Aorta (tissue), 5 donors: ENCODE measurements at regions not wholly inside any gene's neighbourhood (a gene's known extent, or its start where the extent isn't known, plus 50 kb on each side); places are given as distances from the start of the nearest gene placed in this dataset.

Experiments used
- ATAC-seq: fragments of 200-7000 bp; cut with Tn5 transposase; one replicate; pipeline ENCODE4 v1.9.1; 2022; ENCODE audit warnings: moderate library complexity; ENCODE audit not compliant: low FRiP score
- DNase-seq, 2 donors: peaks; one replicate each; pipeline ENCODE4 v3.0.0-alpha.2; 2020
- H3K27ac ChIP-seq, 2 donors: one replicate each; pipeline ENCODE4 v1.5.1; 2013; ENCODE audit warnings: low read length in 2 of 2, mild to moderate bottlenecking in 2 of 2, moderate library complexity in 2 of 2, control low read depth in 1 of 2, inconsistent platforms in 1 of 2, low read depth in 1 of 2
- H3K27me3 ChIP-seq, 2 donors: one replicate each; pipeline ENCODE4 v1.6.1; 2013; ENCODE audit warnings: control low read depth in 1 of 2, low read length in 1 of 2, mild to moderate bottlenecking in 1 of 2, moderate library complexity in 1 of 2; ENCODE audit not compliant: insufficient read depth in 2 of 2, control insufficient read depth in 1 of 2
- H3K36me3 ChIP-seq, 2 donors: one replicate each; pipeline ENCODE4 v1.6.1; 2013; ENCODE audit warnings: control low read depth in 1 of 2, low read length in 1 of 2, mild to moderate bottlenecking in 1 of 2; ENCODE audit not compliant: insufficient read depth in 2 of 2, control insufficient read depth in 1 of 2
- H3K4me1 ChIP-seq, 2 donors: one replicate each; pipeline ENCODE4 v1.6.1; 2013; ENCODE audit warnings: low read length in 2 of 2, control low read depth in 1 of 2, mild to moderate bottlenecking in 1 of 2, moderate library complexity in 1 of 2; ENCODE audit not compliant: insufficient read depth in 2 of 2, control insufficient read depth in 1 of 2
- H3K4me3 ChIP-seq, 2 donors: one replicate each; pipeline ENCODE4 v1.5.1; 2013; ENCODE audit warnings: low read length in 2 of 2, control low read depth in 1 of 2, mild to moderate bottlenecking in 1 of 2
- H3K9me3 ChIP-seq: one replicate; pipeline ENCODE4 v1.6.1; 2013; ENCODE audit warnings: mild to moderate bottlenecking, low read length; ENCODE audit not compliant: control insufficient read depth
- WGBS, 2 donors: extraction: QIAGEN DNeasy Blood & Tissue Kit; methylation state at CpG; one replicate each; pipeline ENCODE4 v1.1.7; 2013; 5-methylcytosine and 5-hydroxymethylcytosine counted together
- intact Hi-C, 2 donors: fragments of 100-400 bp; cut with DNase I; formaldehyde crosslinking; loops; one replicate each; pipeline versions ENCODE4 v1.14.2 to v1.15.0; 2022
- donor health status: healthy with polysubstance abuse.
- donor health status: Bipolar disorder and iron deficiency.
- donor health status: DM: no; HTN: no; CAD: no.
- donor health status: DM: no; HTN: no; CAD: no.
- donor health status: DM: yes; HTN: yes; CAD: no.

GRCh38 chr5:74372502-74373064 lies 267.9 kb downstream of the ENC1 start:
- 87% methylated on average over 5 of the region's 5 CpGs for WGBS, 2 donors

GRCh38 chr5:74372051-74372450 lies 268.5 kb downstream of the ENC1 start:
- WGBS, 2 donors, result 74 to 82% methylated on average over 3 of the region's 3 CpGs
- Histone ChIP-seq H3K9me3 (no peaks in the 10 kb centered on the region), H3K27ac (no peak overlapping the region), H3K36me3 (no peaks in the 10 kb centered on the region), H3K27me3 (no peaks in the 10 kb centered on the region), H3K4me3 (no peak overlapping the region), H3K4me1 (no peaks in the 10 kb centered on the region)
- DNase-seq (no peak), ATAC-seq (no peak)
- intact Hi-C loops, result no loop called here

More at GRCh38 chr5:74372502-74373064, 267.9 kb downstream of the ENC1 start:
- intact Hi-C loops, result no loop called here
- Histone ChIP-seq H3K9me3 (no peaks in the 10 kb centered on the region), H3K27me3 (no peaks in the 10 kb centered on the region), H3K4me3 (no peak overlapping the region), H3K27ac (no peak overlapping the region), H3K36me3 (no peaks in the 10 kb centered on the region), H3K4me1 (no peaks in the 10 kb centered on the region)
- ATAC-seq (no peak), DNase-seq (no peak)

DNA sequence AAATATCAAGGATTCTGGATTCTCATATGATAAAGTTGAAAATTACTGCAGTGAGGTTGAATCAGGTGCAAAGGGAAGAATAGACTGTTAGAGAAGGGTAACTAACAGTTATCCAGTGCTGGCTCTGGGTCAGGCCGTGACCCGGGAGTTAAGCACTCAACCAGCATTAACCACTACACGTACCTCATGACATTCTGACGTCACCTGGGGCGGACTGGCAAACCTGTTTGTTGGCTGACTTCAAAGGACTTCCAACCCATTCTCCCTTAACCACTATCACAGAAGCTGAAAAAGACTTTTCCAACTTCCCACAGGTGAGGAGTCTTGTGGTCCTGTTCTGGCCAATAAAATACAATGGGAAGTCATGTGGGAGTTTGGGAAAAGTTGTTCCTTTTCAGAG lies 268.9 kb downstream of the ENC1 start:
- no peak for DNase-seq
- Histone ChIP-seq H3K27me3 (no peaks in the 10 kb centered on the region), H3K36me3 (no peaks in the 10 kb centered on the region), H3K4me1 (no peaks in the 10 kb centered on the region), H3K4me3 (no peak overlapping the region), H3K9me3 (no peaks in the 10 kb centered on the region), H3K27ac (no peak overlapping the region)
- intact Hi-C loops, result no loop called here
- 97 to 99% methylated on average over 5 of the region's 5 CpGs for WGBS, 2 donors
- ATAC-seq, result no peak

- DNase-seq (no peak), ATAC-seq (no peak)
- no peaks in the 10 kb centered on the region for H3K27me3 ChIP-seq
- H3K9me3 ChIP-seq, result no peaks in the 10 kb centered on the region
- intact Hi-C loops, result no loop called here
- no peak overlapping the region for H3K27ac ChIP-seq
- WGBS, 2 donors, result 91 to 95% methylated on average over 7 of the region's 7 CpGs
- no peak overlapping the region for H3K4me3 ChIP-seq
- no peaks in the 10 kb centered on the region for H3K4me1 ChIP-seq
- H3K36me3 ChIP-seq, result no peaks in the 10 kb centered on the region
Observed at GRCh38 chr5:74370168-74370567, 270.4 kb downstream of the ENC1 start.

- WGBS, 2 donors, result 94 to 95% methylated on average over 6 of the region's 6 CpGs
- H3K9me3 ChIP-seq, result no peaks in the 10 kb centered on the region
Observed at GRCh38 chr5:74369173-74369572, 271.4 kb downstream of the ENC1 start.

DNA sequence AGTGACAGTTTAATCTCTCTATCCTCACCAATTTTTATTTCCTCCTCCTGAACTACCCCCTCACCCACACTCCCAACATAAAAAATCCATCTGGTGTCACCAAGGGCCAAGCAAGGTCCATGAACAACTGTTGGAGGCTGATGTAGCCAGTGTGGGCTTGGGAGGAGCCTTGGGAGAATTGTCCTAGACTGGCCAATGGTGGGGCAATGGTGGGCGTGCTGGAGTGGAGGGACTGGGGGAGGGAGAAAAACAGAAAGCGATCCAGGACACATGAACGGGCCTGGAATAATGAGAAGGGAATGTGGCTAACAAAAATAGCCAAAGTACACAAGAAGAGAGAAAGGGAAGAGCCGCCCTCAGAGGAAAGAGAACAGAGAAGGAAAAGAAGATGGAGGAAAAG lies 272.6 kb downstream of the ENC1 start:
- peak; percentile 44 for ATAC-seq
- no peaks in the 10 kb centered on the region for H3K4me1 ChIP-seq
- WGBS, 2 donors, result 36 to 39% methylated on average over 4 of the region's 4 CpGs
- H3K4me3 ChIP-seq, result no peak overlapping the region
- DNase-seq, result no peak
- no peaks in the 10 kb centered on the region for H3K36me3 ChIP-seq
- no peak overlapping the region for H3K27ac ChIP-seq
- intact Hi-C loops, result no loop called here
- no peaks in the 10 kb centered on the region for H3K27me3 ChIP-seq
- no peaks in the 10 kb centered on the region for H3K9me3 ChIP-seq

More at GRCh38 chr5:74369173-74369572, 271.4 kb downstream of the ENC1 start:
- intact Hi-C loops, result no loop called here
- Histone ChIP-seq H3K36me3 (no peaks in the 10 kb centered on the region), H3K27ac (no peak overlapping the region), H3K4me3 (no peak overlapping the region), H3K27me3 (no peaks in the 10 kb centered on the region), H3K4me1 (no peaks in the 10 kb centered on the region)
- DNase-seq (no peak), ATAC-seq (no peak)

GRCh38 chr5:74367241-74367733 lies 273.2 kb downstream of the ENC1 start:
- DNase-seq (no peak), ATAC-seq (peak; percentile 40)

DNA sequence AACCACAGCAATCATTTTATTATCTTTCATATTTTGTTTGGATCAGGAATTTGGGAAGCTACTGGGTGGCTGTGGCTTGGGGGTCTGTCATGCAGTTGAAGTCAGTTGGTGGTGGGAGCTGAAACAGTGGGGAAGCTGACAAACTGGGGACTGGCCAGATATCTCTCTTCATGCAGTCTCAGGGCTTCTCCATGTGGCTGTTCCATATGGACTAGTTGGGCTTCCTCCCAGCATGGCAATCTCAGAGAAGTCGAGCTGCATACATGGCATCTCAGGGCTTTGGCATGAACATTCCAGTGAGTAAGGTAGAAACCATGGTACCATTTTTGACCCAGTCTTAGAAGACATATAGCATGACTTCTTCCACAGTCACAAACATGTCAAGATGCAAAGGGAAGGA lies 274.8 kb downstream of the ENC1 start:
- intact Hi-C loops, result no loop called here
- H3K4me1 ChIP-seq, result no peaks in the 10 kb centered on the region

More at GRCh38 chr5:74367241-74367733, 273.2 kb downstream of the ENC1 start:
- WGBS, 2 donors, result 31 to 34% methylated on average over 4 of the region's 4 CpGs
- Histone ChIP-seq H3K4me3 (no peak overlapping the region), H3K9me3 (no peaks in the 10 kb centered on the region), H3K36me3 (no peaks in the 10 kb centered on the region), H3K27me3 (no peaks in the 10 kb centered on the region), H3K27ac (no peak overlapping the region), H3K4me1 (no peaks in the 10 kb centered on the region)
- intact Hi-C loops, result no loop called here

GRCh38 chr5:74364507-74364906 lies 276.0 kb downstream of the ENC1 start:
- 98% methylated on average over 4 of the region's 4 CpGs for WGBS, 2 donors
- no peak for DNase-seq

More for the DNA sequence above, 274.8 kb downstream of the ENC1 start:
- no peak for DNase-seq
- H3K4me3 ChIP-seq, result no peak overlapping the region
- no peak for ATAC-seq
- 95 to 97% methylated on average over 1 of the region's 1 CpG for WGBS, 2 donors
- no peak overlapping the region for H3K27ac ChIP-seq
- no peaks in the 10 kb centered on the region for H3K9me3 ChIP-seq
- no peaks in the 10 kb centered on the region for H3K36me3 ChIP-seq
- no peaks in the 10 kb centered on the region for H3K27me3 ChIP-seq

More at GRCh38 chr5:74364507-74364906, 276.0 kb downstream of the ENC1 start:
- Histone ChIP-seq H3K4me3 (no peak overlapping the region), H3K36me3 (no peaks in the 10 kb centered on the region), H3K27me3 (no peaks in the 10 kb centered on the region), H3K4me1 (no peaks in the 10 kb centered on the region), H3K9me3 (no peaks in the 10 kb centered on the region), H3K27ac (no peak overlapping the region)
- ATAC-seq, result no peak
- intact Hi-C loops, result no loop called here
